Calu3 (cell line): ENCODE measurements at regions not wholly inside any gene's neighbourhood (a gene's known extent, or its start where the extent isn't known, plus 50 kb on each side); places are given as distances from the start of the nearest gene placed in this dataset.
"Not testable (repeated sequence)": the region's sequence is repeated elsewhere in the genome, so short reads cannot be mapped to it uniquely, and the experiment has no call there.

ENCODE experiments used
- BruUV-seq: library from RNA; stranded (reverse); fragments of 400-500 nt; replicated peaks from 2 replicates; lab custom pipeline; 2021; lab: Mats Ljungman, UMichigan
- CTCF ChIA-PET: fragments of 300-600 bp; sonication (Branson Sonifier 250); formaldehyde crosslinking; loops from one replicate; lab custom pipeline; 2022; ENCODE audit warnings: antibody characterized with exemption; lab: Charles Lee
- DNase-seq: peaks from one replicate; pipeline ENCODE4 v3.0.0; 2022
- H3K27ac Mint-ChIP-seq: one replicate; pipeline ENCODE4 v1.8.0; 2022; ENCODE audit warnings: mixed read lengths; ENCODE audit not compliant: unreplicated experiment
- H3K27me3 Mint-ChIP-seq: one replicate; pipeline ENCODE4 v1.8.0; 2022; ENCODE audit warnings: mixed read lengths; ENCODE audit not compliant: unreplicated experiment
- H3K36me3 Mint-ChIP-seq: one replicate; pipeline ENCODE4 v1.8.0; 2022; ENCODE audit warnings: mild to moderate bottlenecking, moderate library complexity, mixed read lengths; ENCODE audit not compliant: insufficient read depth, unreplicated experiment
- H3K4me1 Mint-ChIP-seq: one replicate; pipeline ENCODE4 v1.8.0; 2022; ENCODE audit warnings: mild to moderate bottlenecking, low read depth, mixed read lengths; ENCODE audit not compliant: unreplicated experiment
- H3K4me3 Mint-ChIP-seq: one replicate; pipeline ENCODE4 v1.8.0; 2022; ENCODE audit warnings: mild to moderate bottlenecking, low read depth, moderate library complexity, mixed read lengths; ENCODE audit not compliant: unreplicated experiment
- H3K9me3 Mint-ChIP-seq: one replicate; pipeline ENCODE4 v1.8.0; 2022; ENCODE audit warnings: low read depth, mixed read lengths; ENCODE audit not compliant: unreplicated experiment
- CTCF ChIP-seq: fragments of 200-600 bp; IDR thresholded peaks from one replicate; pipeline ENCODE4 v1.8.0; 2022; ENCODE audit warnings: antibody characterized with exemption; ENCODE audit not compliant: unreplicated experiment
- intact Hi-C: fragments of 100-400 bp; cut with micrococcal nuclease; formaldehyde crosslinking; loops from one replicate; pipeline ENCODE4 v1.10.0; 2022; ENCODE audit not compliant: unreplicated experiment

GRCh38 chr4:29113960-29114359 is 1606.2 kb upstream of the PCDH7 start:
- CTCF ChIA-PET: no interaction called here
- Mint-ChIP-seq H3K27ac (no peak overlapping the region), H3K27me3 (no peaks in the 10 kb centered on the region), H3K4me3 (no peak overlapping the region), H3K36me3 (no peaks in the 10 kb centered on the region), H3K9me3 (peaks cover 4% of the 10 kb centered on the region), H3K4me1 (no peaks in the 10 kb centered on the region)
- intact Hi-C loops: no loop called here
- no peak for TF ChIP-seq CTCF
- no TSS peak for BruUV-seq
- no peak for DNase-seq

- intact Hi-C loops, DNase-seq, H3K27ac Mint-ChIP-seq, CTCF ChIA-PET, H3K4me3 Mint-ChIP-seq, H3K4me1 Mint-ChIP-seq, H3K9me3 Mint-ChIP-seq, H3K36me3 Mint-ChIP-seq, H3K27me3 Mint-ChIP-seq, BruUV-seq: not testable (repeated sequence)
These were observed 1602.9 kb upstream of the PCDH7 start for GRCh38 chr4:29117231-29117722.

DNA sequence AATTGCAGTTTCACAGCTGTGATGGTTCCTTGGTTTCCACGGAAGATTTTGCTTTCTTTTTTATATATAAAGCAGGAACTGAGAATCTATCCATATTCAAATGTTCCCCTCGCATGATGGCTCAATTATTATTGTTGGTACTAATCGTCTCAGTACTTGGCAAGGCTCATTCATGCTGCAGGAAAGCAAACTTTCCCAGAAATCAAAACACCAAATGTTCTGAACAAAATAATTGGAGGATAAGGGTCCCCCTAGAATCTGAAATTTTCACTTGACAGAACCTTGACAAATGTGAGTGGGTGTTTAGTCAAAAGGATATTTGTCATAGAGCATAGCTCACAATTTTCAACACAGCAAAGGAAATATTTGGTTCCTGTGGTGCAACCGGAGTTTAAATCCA is 1598.6 kb upstream of the PCDH7 start:
- DNase-seq: no peak
- H3K27ac Mint-ChIP-seq: no peak overlapping the region
- intact Hi-C loops: no loop called here
- CTCF ChIA-PET: no interaction called here
- H3K4me3 Mint-ChIP-seq: no peak overlapping the region
- H3K4me1 Mint-ChIP-seq: no peaks in the 10 kb centered on the region
- H3K27me3 Mint-ChIP-seq: no peaks in the 10 kb centered on the region
- no peaks in the 10 kb centered on the region for H3K36me3 Mint-ChIP-seq
- no TSS peak for BruUV-seq
- TF ChIP-seq CTCF: no peak
- peaks cover 5% of the 10 kb centered on the region for H3K9me3 Mint-ChIP-seq

DNA sequence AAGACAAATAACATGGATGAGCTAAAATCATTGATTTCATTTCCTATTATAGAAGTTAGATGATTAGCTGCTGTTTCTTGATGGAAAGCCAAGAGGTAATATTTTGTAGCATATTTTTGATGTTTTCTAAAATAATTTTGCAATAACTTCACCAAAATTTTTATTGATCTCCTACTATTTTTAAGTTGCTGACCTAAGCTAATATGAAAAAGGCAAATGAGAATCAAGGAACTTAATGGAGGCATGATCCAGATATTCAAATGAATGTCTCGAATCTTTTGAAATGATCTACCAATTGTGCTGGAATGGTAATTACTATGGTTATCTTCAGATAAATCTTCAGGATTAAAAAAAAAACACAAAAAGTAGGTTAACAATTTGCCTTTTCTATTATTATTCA is 1591.4 kb upstream of the PCDH7 start:
- Mint-ChIP-seq H3K4me3 (no peak overlapping the region), H3K27me3 (no peaks in the 10 kb centered on the region), H3K9me3 (peaks cover 5% of the 10 kb centered on the region), H3K36me3 (no peaks in the 10 kb centered on the region), H3K27ac (no peak overlapping the region), H3K4me1 (no peaks in the 10 kb centered on the region)
- CTCF ChIA-PET: no interaction called here
- intact Hi-C loops: no loop called here
- TF ChIP-seq CTCF: no peak
- no TSS peak for BruUV-seq
- DNase-seq: no peak

DNA sequence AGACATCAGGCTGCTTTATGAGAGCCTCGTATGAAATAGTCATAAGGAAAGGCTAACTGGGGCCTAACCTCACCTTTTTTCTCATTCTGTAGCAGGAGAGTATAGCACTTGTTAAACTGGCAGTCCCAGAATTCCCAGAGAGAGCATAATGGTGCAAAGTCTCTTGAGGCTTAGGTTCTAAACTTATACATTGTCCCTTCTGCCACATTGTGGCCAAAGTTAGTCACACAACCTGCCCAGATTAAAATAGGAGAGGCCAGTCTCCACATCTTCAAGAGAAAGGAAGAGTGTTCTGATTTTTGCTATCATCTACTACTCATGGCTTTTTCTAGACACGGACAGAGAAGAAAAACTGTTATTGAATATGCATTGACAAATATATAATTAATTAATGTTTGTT is 1588.9 kb upstream of the PCDH7 start:
- Mint-ChIP-seq H3K27ac (no peak overlapping the region), H3K4me1 (no peaks in the 10 kb centered on the region), H3K27me3 (no peaks in the 10 kb centered on the region), H3K36me3 (no peaks in the 10 kb centered on the region), H3K9me3 (no peaks in the 10 kb centered on the region), H3K4me3 (no peak overlapping the region)
- intact Hi-C loops: no loop called here
- no peak for TF ChIP-seq CTCF
- CTCF ChIA-PET: no interaction called here
- DNase-seq: no peak
- BruUV-seq: no TSS peak
